ENCODE measurements at regions not wholly inside any gene's neighbourhood (a gene's known extent, or its start where the extent isn't known, plus 50 kb on each side); places are given as distances from the start of the nearest gene placed in this dataset.
"Not testable (repeated sequence)": the region's sequence is repeated elsewhere in the genome, so short reads cannot be mapped to it uniquely, and the experiment has no call there.

DNA sequence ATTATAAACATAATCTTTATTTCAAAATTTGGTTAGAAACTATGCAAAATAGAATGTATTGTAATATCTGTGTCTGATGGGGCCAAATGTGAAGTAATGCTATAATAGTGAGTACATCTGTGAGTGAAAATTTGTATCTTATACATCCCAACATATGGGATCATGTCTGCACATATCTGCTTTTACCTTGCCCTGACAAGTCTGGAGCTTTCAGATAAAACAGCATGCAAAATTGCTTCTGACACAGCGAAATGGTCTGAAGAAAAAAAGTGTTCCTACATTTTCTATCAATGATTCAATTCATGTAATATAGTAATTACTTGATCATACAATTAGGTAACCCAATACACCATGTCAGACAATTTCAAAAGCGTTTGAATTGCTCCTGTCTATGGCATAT lies 58.1 kb upstream of the P3H2 start:
- H3K4me1 ChIP-seq (ENCODE audit: insufficient read depth): no peaks in the 10 kb centered on the region
- no peaks in the 10 kb centered on the region for H3K27me3 ChIP-seq (ENCODE audit: insufficient read depth)
- H2AFZ ChIP-seq: no peak overlapping the region
- H3K4me3 Mint-ChIP-seq: no peak overlapping the region
- ATAC-seq: no peak
- no peak overlapping the region for H3K4me2 ChIP-seq
- no peaks in the 10 kb centered on the region for H3K36me3 ChIP-seq (ENCODE audit: insufficient read depth)
- H4K20me1 ChIP-seq (replicated peaks; ENCODE audit: insufficient read depth): no peaks in the 10 kb centered on the region
- TF ChIP-seq ZNF114 (CRISPR knock-in tag; IDR thresholded peaks at IDR 0.05): no peak
- no peak for TF ChIP-seq ZNF331 (CRISPR knock-in tag; IDR thresholded peaks at IDR 0.05; ENCODE audit: low read depth)
- TF ChIP-seq STAT1 (IDR thresholded peaks at IDR 0.05; ENCODE audit: unreplicated experiment): no peak
- no peak for TF ChIP-seq EZH2 (IDR thresholded peaks at IDR 0.05; ENCODE audit: low read depth, unreplicated experiment)
- TF ChIP-seq, protein P1, sequence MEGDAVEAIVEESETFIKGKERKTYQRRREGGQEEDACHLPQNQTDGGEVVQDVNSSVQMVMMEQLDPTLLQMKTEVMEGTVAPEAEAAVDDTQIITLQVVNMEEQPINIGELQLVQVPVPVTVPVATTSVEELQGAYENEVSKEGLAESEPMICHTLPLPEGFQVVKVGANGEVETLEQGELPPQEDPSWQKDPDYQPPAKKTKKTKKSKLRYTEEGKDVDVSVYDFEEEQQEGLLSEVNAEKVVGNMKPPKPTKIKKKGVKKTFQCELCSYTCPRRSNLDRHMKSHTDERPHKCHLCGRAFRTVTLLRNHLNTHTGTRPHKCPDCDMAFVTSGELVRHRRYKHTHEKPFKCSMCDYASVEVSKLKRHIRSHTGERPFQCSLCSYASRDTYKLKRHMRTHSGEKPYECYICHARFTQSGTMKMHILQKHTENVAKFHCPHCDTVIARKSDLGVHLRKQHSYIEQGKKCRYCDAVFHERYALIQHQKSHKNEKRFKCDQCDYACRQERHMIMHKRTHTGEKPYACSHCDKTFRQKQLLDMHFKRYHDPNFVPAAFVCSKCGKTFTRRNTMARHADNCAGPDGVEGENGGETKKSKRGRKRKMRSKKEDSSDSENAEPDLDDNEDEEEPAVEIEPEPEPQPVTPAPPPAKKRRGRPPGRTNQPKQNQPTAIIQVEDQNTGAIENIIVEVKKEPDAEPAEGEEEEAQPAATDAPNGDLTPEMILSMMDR (conservative IDR thresholded peaks at IDR 0.05; ENCODE audit: low read depth in 2 of 2): no peak
- no peak for TF ChIP-seq NANOG (IDR thresholded peaks at IDR 0.05; ENCODE audit: borderline replicate concordance)
- no peaks in the 10 kb centered on the region for H3F3A ChIP-seq (replicated peaks; ENCODE audit: low read depth)
- H3K9me3 Mint-ChIP-seq: peaks cover 2% of the 10 kb centered on the region; the same call in 1 of the 3 replicates
- H3K79me2 ChIP-seq (replicated peaks; ENCODE audit: insufficient read depth): no peaks in the 10 kb centered on the region
- no peak overlapping the region for H3K27ac Mint-ChIP-seq
- no peak overlapping the region for H3K4me3 ChIP-seq
- no peaks in the 10 kb centered on the region for H3K27me3 Mint-ChIP-seq (ENCODE audit: insufficient read depth, low read depth, poor library complexity)
- H3K9me2 ChIP-seq (ENCODE audit: insufficient read depth): no peaks in the 10 kb centered on the region
- peaks cover 7% of the 10 kb centered on the region; the same call in 1 of the 3 replicates for H3K36me3 Mint-ChIP-seq (ENCODE audit: low read depth)
- no peak overlapping the region for H3K27ac ChIP-seq (ENCODE audit: low read depth)
- peaks cover 13% of the 10 kb centered on the region for H3K4me1 Mint-ChIP-seq
- no peak for DNase-seq (ENCODE audit: low spot score)

DNA sequence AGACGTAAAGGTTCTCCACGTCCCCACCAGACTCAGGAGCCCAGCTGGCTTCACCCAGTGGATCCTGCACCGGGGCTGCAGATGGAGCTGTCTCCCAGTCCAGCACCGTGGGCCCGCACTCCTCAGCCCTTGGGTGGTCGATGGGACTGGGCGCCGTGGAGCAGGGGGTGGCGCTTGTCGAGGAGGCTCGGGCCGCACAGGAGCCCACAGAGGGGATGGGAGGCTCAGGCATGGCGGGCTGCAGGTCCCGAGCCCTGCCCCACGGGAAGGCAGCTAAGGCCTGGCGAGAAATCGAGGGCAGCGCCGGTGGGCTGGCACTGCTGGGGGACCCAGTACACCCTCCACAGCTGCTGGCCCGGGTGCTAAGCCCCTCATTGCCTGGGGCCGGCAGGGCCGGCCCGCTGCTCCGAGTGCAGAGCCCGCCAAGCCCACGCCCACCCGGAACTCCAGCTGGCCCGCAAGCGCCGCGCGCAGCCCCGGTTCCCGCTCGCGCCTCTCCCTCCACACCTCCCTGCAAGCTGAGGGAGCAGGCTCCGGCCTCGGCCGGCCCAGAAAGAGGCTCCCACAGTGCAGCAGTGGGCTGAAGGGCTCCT lies 56.3 kb upstream of the P3H2 start:
- H3F3A ChIP-seq (replicated peaks; ENCODE audit: low read depth); H3K4me1 Mint-ChIP-seq; H3K9me3 Mint-ChIP-seq; DNase-seq (ENCODE audit: low spot score); H3K27ac Mint-ChIP-seq; H3K36me3 ChIP-seq (ENCODE audit: insufficient read depth); H3K27ac ChIP-seq (ENCODE audit: low read depth); H3K4me3 ChIP-seq; H3K36me3 Mint-ChIP-seq (ENCODE audit: low read depth); H3K79me2 ChIP-seq (replicated peaks; ENCODE audit: insufficient read depth); H2AFZ ChIP-seq; H3K9me2 ChIP-seq (ENCODE audit: insufficient read depth); H3K4me3 Mint-ChIP-seq; ATAC-seq; H3K4me1 ChIP-seq (ENCODE audit: insufficient read depth); H3K27me3 Mint-ChIP-seq (ENCODE audit: insufficient read depth, low read depth, poor library complexity); H3K27me3 ChIP-seq (ENCODE audit: insufficient read depth); H3K4me2 ChIP-seq; H4K20me1 ChIP-seq (replicated peaks; ENCODE audit: insufficient read depth): not testable (repeated sequence)

DNA sequence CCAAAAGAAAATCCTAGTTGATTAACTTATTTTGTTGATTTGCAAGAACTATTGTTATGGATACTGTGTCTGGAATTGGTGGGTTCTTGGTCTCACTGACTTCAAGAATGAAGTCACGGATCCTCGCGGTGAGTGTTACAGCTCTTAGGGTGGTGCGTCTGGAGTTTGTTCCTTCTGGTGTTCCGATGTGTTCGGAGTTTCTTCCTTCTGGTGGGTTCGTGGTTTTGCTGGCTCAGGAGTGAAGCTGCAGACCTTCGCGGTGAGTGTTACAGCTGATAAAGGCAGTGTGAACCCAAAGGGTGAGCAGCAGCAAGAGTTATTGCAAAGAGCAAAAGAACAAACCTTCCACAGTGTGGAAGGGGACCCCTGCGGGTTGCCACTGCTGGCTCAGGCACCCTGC lies 55.4 kb upstream of the P3H2 start:
- not testable (repeated sequence) for H3K79me2 ChIP-seq (replicated peaks; ENCODE audit: insufficient read depth); H2AFZ ChIP-seq; H3K27ac ChIP-seq (ENCODE audit: low read depth); H3K4me2 ChIP-seq; H4K20me1 ChIP-seq (replicated peaks; ENCODE audit: insufficient read depth); ATAC-seq; H3K4me3 Mint-ChIP-seq; H3F3A ChIP-seq (replicated peaks; ENCODE audit: low read depth); H3K4me1 Mint-ChIP-seq; DNase-seq (ENCODE audit: low spot score); H3K9me2 ChIP-seq (ENCODE audit: insufficient read depth); H3K4me1 ChIP-seq (ENCODE audit: insufficient read depth); H3K9me3 Mint-ChIP-seq; H3K27me3 ChIP-seq (ENCODE audit: insufficient read depth); H3K4me3 ChIP-seq; H3K36me3 ChIP-seq (ENCODE audit: insufficient read depth); H3K27me3 Mint-ChIP-seq (ENCODE audit: insufficient read depth, low read depth, poor library complexity); H3K27ac Mint-ChIP-seq; H3K36me3 Mint-ChIP-seq (ENCODE audit: low read depth)
